ENCODE measurements at regions not wholly inside any gene's neighbourhood (a gene's known extent, or its start where the extent isn't known, plus 50 kb on each side); places are given as distances from the start of the nearest gene placed in this dataset.

DNA sequence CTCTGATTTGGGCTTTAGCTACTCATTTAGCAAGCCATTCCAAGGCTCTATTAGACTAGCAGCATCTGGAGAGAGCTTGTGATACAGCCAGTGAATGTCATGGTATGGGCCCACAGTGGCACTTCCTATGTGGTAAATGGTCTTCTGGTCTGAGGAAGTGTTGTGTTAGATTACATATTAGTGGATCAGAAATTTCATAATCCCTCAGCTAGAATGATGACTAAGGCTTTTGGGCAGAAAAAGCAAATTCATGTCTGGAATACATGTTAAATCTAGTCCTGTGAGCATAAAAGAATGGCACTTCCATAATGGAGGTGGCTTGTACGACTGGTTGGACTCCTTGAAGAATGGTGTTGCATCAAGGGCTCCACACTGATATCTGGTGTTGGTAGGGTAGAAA, 436.8 kb upstream of the CWC22 start:
- DNase-seq = no peak

- no peak for DNase-seq
Observed at GRCh38 chr2:180442860-180443644, 436.0 kb upstream of the CWC22 start.

- no peak for DNase-seq
Observed at GRCh38 chr2:180419212-180419611, 412.1 kb upstream of the CWC22 start.

DNA sequence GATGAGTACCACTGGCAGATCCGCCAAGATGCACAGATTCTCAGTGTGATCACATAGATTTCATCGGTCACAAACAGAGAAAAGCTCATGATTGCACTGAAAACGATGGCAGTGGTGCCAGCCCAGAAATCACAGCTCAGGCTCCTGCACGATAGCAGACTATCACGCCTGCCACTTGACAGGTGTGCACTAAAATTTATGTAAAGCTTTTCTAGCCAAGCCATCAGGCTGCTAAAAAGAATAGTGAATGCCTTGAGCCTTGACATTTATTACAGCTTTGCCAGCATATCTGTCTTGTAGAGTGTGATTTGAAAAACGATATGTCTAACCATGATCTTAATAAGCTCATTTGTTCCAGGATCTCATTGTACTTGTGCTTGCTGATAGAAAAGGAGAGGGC, 409.5 kb upstream of the CWC22 start:
- DNase-seq = no peak

- DNase-seq = no peak
Observed at GRCh38 chr2:180413336-180413735, 406.2 kb upstream of the CWC22 start.

DNA sequence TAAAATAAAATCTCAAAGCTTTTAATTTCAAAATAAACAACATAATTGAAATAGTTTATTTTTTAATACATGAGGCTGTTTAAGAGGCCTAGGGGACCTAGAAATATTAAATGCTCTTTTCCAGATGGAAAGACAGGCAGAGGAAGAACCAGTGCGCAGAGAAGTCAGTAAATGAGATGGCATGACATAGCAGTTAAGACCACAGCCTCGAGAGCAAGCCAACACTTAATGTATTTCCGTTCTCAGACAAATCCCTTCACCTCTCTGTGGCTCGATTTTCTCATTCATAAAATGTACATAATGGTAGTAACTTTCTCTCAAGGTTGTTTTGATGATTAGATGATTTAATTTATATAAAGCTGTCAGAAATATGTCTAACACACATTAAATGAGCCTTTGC, 405.1 kb upstream of the CWC22 start:
- no peak for DNase-seq

DNA sequence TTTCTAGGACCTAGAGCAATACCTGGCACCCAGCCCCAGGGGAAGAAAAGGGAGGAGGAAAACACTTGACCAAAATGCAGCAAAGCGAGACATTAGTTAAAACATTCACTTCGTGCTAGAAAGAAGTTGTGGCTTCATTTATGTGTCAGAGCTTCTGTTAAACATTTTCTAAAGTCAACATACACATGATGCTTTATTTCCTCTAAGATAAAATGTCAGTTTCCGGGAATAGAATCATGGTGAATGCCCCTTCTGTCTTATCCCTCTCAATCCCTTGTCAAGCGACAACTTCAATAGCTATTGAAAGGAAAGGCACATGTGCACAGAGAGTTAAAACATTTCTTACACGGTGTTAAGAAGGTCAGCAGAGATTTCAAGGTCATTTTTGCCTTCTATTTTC, 404.6 kb upstream of the CWC22 start:
- DNase-seq = no peak

- DNase-seq = no peak
Observed at GRCh38 chr2:180406687-180407086, 399.6 kb upstream of the CWC22 start.

GRCh38 chr2:180405520-180405919, 398.4 kb upstream of the CWC22 start:
- no peak for DNase-seq

GRCh38 chr2:180394305-180394704, 387.2 kb upstream of the CWC22 start:
- DNase-seq = no peak

GRCh38 chr2:180385601-180386201, 378.6 kb upstream of the CWC22 start:
- DNase-seq = no peak

- DNase-seq = no peak
Observed at GRCh38 chr2:180376066-180376465, 369.0 kb upstream of the CWC22 start.

DNA sequence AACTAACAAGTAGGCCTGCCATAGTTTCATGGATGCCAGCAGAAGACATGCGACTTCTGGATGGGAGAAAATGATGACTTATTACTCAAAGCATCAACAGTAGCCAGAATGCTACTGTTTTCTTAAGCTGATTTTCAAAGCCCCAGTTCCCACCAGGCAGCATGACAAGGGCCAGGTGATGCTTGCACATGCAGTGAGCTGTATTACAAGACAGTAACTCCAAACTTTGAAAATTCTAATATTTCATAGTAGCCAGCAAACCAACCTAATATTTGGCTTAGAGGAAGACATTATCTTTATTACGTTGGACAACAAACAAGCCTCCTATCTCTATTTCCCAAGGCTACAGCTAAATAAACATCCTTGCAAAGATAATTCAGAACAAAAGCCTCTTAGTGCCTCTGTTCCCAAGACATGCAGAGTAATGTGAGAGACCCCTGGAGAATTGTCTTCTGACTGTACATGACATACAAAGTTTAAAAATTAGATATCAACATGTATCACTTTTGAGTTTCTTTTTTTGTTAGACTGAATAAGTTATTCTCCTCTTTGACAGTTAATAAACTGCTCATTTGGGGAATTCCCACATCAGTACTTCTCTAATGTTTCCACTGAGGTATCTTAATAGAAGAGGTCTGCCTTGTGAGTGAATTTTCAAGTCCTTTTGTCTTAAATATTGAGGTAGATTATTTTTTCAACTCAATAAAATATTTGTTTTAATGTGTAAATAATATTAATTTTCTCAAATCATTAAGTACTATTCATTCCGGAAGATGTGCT, 367.6 kb upstream of the CWC22 start:
- no peak for DNase-seq

DNA sequence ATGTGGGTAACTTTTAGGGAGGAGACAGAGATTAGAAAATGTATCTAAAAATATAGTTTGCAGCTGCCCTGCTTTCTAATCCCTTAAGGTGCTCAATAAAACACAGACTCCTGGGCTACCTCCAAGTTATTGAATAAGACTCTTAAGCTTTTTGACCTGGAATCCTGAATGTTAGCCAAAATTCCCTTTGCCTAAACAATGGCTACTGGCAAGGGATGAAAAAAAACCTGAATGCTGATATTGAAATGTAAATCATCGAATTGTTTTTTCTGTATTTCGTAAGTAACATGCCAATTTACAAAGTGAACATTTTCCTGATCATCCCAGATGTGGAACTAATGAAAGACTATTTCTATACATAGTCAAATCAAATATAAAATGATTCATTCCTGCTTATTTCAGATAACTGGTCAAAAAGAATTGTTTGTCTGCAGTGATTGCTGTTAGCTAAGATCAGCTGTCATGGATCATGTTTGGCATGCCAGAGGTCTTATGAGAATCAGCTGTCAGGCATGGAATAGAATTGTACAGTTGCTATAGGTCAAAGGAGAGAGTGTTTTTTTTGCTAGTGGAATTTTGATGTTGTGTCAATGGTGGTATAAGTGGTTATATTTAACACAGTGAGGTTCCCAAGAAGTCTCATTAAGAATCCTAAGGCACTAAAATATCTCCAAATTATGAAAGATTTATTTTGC, 363.6 kb upstream of the CWC22 start:
- DNase-seq = no peak

GRCh38 chr2:180368881-180369280, 361.8 kb upstream of the CWC22 start:
- DNase-seq = no peak

GRCh38 chr2:180367815-180368214, 360.7 kb upstream of the CWC22 start:
- no peak for DNase-seq

GRCh38 chr2:180366481-180366880, 359.4 kb upstream of the CWC22 start:
- no peak for DNase-seq

DNA sequence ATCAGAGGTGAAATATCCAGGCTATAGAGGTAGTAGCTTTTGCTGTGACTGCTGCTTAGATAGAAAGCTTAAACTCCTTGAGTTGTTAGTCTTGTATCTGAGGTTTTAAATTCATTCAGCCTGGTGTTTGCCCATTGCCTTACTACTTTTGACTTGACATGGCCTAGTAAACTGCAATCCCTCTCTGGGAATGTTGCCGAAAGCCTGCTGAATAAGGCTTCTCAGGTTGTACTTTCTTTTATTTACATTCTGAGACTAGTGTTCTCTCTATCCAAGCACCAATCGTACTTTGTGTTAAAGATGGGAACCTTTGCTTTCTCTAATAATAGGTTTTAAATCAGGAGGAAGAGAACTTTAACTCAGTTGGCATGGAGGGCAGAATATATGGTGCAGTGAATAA, 357.6 kb upstream of the CWC22 start:
- DNase-seq = no peak

- no peak for DNase-seq
Observed at GRCh38 chr2:180360283-180360618, 353.2 kb upstream of the CWC22 start.

GRCh38 chr2:180359522-180360282, 352.6 kb upstream of the CWC22 start:
- no peak for DNase-seq

DNA sequence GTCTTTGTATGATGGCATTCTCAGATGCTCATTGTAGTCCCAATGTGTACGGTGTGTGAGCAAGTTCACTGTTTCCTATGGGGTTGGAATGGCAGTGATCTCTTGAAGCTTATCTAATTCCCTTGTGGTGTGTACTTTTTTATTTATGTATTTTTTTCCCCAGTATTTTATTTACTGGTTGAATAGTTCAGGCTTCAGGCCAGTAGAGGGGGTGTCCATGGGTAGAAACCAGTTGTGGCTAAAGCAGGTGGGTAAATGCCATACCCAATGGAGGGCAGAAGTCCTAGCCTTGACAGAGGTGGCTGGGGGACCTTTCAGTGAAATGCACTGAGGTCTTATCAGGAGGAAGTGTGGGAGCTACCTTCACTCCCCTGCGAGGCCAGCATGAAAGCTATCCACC, 351.4 kb upstream of the CWC22 start:
- no peak for DNase-seq

DNA sequence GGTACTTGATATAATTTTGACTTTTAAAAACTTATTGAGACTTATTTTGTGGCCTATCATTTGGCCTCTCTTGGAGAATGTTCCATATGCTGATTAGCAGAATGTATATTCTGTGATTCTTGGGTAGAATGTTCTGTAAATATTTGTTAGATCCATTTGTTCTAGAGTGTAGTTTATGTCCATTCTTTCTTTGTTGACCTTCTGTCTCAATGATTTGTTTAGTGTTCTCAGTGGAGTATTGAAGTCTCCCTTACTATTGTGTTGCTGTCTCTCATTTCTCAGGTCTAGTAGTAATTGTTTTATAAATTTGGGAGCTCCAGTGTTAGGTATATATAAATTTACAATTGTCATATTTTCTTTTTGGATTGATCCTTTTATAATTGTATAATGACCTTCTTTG, 349.6 kb upstream of the CWC22 start:
- DNase-seq = no peak

DNA sequence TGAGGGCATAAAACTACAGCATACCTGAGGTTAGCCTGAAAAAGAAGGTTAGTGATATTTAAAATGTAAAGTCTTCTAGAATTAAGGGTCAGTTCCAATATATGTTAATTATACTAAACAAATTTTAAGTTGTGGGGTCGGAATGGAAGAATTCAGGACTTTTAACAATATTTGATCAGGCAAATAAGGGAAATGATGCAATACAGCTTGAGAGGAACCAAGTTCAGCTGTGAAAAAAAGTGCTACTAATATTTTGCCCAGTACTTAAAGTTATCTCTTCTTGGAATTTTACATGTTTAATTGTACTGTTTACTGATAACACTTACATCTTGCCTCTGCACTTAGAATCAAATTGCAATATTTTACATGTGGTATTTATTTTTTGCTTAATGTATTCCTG, 345.5 kb upstream of the CWC22 start:
- DNase-seq = no peak

Measured in effector CD4-positive, alpha-beta T cell (primary cell).